SH-SY5Y (cell line): ENCODE measurements at regions not wholly inside any gene's neighbourhood (a gene's known extent, or its start where the extent isn't known, plus 50 kb on each side); places are given as distances from the start of the nearest gene placed in this dataset.

Experiments used
- GATA2 ChIP-seq: IDR thresholded peaks from 2 replicates; pipeline ENCODE4 v1.6.1; 2011; ENCODE audit warnings: mild to moderate bottlenecking, low read depth, low read length
- GATA3 ChIP-seq: IDR thresholded peaks from 2 replicates; pipeline ENCODE4 v1.6.1; 2011; ENCODE audit warnings: low read depth, mild to moderate bottlenecking, low read length, moderate library complexity

GRCh38 chr5:74519161-74519571, 121.4 kb downstream of the ENC1 start:
- TF ChIP-seq GATA3 (no peak), GATA2 (no peak)

DNA sequence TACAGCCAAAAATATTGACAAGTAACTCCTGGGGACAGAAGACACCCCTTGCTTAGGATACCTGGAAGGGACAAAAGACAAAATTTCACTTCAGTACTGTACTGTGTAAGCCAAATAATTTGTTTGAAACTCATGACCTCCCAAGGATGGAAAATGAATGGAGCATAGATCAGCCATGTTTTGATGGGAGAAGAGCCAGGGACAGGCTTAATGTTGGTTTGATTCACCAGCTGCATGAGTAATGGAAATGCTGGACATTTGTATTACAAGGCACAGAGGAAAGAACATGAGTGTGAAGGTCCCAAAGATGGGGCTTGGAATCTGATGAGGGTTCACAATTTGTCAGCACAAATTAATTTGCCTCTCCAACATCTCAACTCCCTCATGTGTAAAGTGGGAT, 122.8 kb downstream of the ENC1 start:
- TF ChIP-seq GATA3, result no peak
- TF ChIP-seq GATA2, result no peak

GRCh38 chr5:74516211-74516636, 124.3 kb downstream of the ENC1 start:
- no peak for TF ChIP-seq GATA3
- TF ChIP-seq GATA2, result no peak

GRCh38 chr5:74514888-74515551, 125.5 kb downstream of the ENC1 start:
- no peak for TF ChIP-seq GATA2
- TF ChIP-seq GATA3, result no peak

DNA sequence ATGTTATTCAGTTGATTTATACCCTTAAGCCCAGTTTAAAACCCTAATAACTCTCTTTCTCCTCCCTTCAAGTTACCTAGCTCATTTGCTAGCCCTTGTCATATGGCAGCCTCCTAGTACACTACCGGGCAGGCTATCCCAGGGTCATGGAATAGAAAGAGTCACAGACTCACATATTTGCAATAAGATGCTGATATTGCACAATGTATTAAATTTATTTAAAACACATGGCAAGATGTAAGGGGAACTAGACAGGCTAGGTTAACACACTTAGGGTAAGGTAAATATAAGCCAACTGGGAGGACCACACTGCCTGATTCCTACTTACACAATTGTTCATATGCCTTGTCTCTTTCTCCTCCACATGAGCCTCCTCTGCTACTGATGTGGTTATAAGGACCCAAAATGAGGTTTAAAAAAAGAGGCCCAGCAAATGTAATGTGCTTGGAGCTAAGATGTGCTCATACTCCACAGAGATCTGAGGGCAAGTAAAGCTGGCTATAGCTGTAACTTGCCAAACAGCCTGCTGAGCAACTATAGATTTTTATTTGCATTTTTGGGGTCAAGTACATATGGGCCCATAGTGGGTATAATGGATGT, 130.0 kb downstream of the ENC1 start:
- TF ChIP-seq GATA2 (no peak), GATA3 (no peak)

DNA sequence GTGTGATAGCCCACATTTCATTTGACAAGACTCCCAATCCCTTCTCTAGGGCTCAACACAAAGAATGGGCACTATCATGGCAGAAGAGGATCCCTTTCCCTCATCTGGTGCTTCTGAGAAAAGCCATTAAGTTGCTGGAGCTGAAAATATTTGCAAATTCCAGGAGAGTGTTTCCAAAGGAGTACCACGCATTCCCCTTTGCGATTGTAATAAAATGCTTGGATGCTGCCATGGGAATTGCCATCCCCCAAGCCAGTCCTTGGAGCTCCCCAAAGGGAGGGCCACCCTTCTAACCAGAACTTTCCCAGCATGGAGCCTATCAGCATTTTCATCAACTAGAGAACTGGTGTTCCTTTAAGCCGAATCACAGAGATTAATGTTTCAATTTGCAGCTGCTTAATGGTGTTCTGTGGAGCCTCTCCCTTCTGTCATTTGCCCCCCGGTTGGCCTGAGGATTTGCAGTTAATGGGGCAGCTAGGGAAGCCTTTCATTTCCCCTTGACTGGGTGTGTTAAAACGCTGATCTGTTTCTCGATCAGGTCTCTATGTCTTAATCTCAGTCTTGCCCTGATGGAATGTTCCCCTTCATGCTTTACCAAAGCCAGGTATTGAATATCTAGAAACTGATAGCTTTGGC, 133.0 kb downstream of the ENC1 start:
- TF ChIP-seq GATA3 (no peak; the same call in 1 of the 2 replicates), GATA2 (no peak; the same call in 1 of the 2 replicates)

- no peak for TF ChIP-seq GATA2
- no peak for TF ChIP-seq GATA3
Observed at GRCh38 chr5:74506119-74506518, 134.4 kb downstream of the ENC1 start.

DNA sequence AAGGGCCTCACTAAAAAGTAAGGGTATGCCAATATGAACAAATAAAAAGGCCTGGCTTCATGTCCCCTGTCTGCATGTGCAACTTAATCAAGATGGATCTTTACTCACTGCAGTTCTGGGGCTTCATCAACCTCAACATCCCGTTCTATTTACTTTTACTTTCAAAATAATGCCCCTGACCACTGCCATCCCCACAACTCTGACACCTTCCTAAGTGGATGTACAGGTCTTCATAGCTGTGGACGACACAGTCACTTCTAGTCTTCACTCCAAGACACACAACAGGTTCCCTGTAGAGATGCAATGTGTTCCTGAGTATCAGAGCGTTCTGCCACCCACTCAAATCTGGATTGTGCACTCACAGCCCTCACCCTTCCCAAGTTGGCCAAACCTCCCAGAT, 136.1 kb downstream of the ENC1 start:
- no peak for TF ChIP-seq GATA3
- no peak for TF ChIP-seq GATA2

DNA sequence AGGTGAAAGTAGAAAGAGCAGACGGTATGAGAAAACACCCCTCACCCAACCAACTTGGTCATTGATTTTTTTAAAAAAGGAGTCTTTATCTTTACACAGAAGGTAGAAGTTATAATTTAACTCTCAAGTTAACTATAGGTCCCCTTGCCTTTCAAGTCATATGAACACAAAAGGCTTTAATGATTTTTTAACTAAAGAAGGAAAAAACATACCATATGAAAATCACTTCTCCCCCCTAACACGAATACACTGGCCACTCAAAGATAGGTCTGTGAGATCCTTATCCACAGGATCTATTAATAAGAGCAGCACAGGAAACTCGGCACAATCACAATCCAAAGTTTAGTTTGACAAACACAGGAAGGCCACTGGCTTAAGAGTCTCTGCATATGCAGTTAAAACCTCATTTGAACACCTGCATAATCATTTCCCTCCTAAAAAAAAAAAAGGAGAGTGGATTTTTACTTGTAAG, 138.0 kb downstream of the ENC1 start:
- no peak for TF ChIP-seq GATA2
- TF ChIP-seq GATA3, result no peak

- no peak for TF ChIP-seq GATA3
Observed at GRCh38 chr5:74501674-74502478, 138.7 kb downstream of the ENC1 start.

GRCh38 chr5:74500110-74500917, 140.2 kb downstream of the ENC1 start:
- TF ChIP-seq GATA3 (no peak), GATA2 (no peak)

GRCh38 chr5:74499256-74500050, 141.1 kb downstream of the ENC1 start:
- no peak for TF ChIP-seq GATA3
- TF ChIP-seq GATA2, result no peak

- TF ChIP-seq GATA2 (no peak), GATA3 (no peak)
Observed at GRCh38 chr5:74497706-74498105, 142.8 kb downstream of the ENC1 start.
